ENCODE measurements at regions not wholly inside any gene's neighbourhood (a gene's known extent, or its start where the extent isn't known, plus 50 kb on each side); places are given as distances from the start of the nearest gene placed in this dataset.

DNA sequence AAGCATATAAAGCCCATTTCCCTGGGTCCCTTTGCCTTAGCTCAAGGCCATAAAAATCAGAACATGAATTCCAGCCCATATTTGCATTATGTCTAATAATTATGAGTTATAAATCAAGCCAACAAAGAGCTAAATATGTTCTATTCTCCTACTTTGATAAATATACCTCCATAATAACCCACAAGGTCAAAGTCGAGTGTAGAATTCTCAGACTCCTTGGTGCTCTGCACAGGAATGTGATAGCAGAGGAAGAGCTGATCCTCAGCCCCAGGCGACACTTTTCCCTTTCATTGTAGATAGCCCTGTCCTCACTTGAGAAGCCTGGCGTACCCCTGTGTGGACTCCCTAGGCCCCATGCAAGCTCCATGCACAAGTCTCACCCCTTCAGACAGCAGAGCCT, 85.6 kb downstream of the CASP3 start:
- TF ChIP-seq SIN3A (IDR thresholded peaks at IDR 0.05; ENCODE audit: borderline replicate concordance, insufficient read depth, low read depth, low read length), result no peak
- TF ChIP-seq, protein P1, sequence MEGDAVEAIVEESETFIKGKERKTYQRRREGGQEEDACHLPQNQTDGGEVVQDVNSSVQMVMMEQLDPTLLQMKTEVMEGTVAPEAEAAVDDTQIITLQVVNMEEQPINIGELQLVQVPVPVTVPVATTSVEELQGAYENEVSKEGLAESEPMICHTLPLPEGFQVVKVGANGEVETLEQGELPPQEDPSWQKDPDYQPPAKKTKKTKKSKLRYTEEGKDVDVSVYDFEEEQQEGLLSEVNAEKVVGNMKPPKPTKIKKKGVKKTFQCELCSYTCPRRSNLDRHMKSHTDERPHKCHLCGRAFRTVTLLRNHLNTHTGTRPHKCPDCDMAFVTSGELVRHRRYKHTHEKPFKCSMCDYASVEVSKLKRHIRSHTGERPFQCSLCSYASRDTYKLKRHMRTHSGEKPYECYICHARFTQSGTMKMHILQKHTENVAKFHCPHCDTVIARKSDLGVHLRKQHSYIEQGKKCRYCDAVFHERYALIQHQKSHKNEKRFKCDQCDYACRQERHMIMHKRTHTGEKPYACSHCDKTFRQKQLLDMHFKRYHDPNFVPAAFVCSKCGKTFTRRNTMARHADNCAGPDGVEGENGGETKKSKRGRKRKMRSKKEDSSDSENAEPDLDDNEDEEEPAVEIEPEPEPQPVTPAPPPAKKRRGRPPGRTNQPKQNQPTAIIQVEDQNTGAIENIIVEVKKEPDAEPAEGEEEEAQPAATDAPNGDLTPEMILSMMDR (IDR thresholded peaks at IDR 0.05), result no peak
- TF ChIP-seq TCF7L2 (IDR thresholded peaks at IDR 0.05; ENCODE audit: low read depth, low read length), result no peak
- no peak for TF ChIP-seq POLR2AphosphoS5 (IDR thresholded peaks at IDR 0.05; ENCODE audit: low read depth, low read length)
- TF ChIP-seq, protein P2, sequence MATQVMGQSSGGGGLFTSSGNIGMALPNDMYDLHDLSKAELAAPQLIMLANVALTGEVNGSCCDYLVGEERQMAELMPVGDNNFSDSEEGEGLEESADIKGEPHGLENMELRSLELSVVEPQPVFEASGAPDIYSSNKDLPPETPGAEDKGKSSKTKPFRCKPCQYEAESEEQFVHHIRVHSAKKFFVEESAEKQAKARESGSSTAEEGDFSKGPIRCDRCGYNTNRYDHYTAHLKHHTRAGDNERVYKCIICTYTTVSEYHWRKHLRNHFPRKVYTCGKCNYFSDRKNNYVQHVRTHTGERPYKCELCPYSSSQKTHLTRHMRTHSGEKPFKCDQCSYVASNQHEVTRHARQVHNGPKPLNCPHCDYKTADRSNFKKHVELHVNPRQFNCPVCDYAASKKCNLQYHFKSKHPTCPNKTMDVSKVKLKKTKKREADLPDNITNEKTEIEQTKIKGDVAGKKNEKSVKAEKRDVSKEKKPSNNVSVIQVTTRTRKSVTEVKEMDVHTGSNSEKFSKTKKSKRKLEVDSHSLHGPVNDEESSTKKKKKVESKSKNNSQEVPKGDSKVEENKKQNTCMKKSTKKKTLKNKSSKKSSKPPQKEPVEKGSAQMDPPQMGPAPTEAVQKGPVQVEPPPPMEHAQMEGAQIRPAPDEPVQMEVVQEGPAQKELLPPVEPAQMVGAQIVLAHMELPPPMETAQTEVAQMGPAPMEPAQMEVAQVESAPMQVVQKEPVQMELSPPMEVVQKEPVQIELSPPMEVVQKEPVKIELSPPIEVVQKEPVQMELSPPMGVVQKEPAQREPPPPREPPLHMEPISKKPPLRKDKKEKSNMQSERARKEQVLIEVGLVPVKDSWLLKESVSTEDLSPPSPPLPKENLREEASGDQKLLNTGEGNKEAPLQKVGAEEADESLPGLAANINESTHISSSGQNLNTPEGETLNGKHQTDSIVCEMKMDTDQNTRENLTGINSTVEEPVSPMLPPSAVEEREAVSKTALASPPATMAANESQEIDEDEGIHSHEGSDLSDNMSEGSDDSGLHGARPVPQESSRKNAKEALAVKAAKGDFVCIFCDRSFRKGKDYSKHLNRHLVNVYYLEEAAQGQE (IDR thresholded peaks at IDR 0.05; ENCODE audit: insufficient read depth in 1 of 2, low read depth in 2 of 2, low read length in 1 of 2), result no peak

Data from Panc1 (cell line).